HG03520 (cell line): ENCODE measurements at regions not wholly inside any gene's neighbourhood (a gene's known extent, or its start where the extent isn't known, plus 50 kb on each side); places are given as distances from the start of the nearest gene placed in this dataset.

Source experiments
- ATAC-seq: cut with Tn5 transposase; IDR thresholded peaks from one replicate; pipeline ENCODE4 v1.9.1; 2021; ENCODE audit warnings: mild to moderate bottlenecking, moderate library complexity; ENCODE audit not compliant: unreplicated experiment

DNA sequence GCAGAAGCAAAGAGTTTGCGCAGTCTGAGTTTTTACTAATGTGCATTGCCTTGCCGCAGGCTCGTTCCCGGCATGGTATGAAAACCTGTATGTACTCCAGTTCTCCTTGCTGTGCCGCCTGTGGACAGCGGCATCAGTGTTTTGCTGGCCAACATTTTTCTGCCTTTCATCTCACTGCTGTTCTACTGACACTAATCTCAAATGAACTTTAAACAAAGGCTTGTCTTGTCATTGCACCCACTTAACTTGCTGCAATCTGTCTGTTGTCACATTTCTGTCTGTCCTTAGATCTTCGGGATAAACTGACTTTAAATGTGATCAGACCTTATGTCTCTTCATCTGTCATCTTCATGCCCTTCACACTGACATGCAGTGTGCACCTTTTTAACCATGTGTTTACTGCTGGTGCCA is 71.7 kb upstream of the ZNRF2 start:
- no peak for ATAC-seq

DNA sequence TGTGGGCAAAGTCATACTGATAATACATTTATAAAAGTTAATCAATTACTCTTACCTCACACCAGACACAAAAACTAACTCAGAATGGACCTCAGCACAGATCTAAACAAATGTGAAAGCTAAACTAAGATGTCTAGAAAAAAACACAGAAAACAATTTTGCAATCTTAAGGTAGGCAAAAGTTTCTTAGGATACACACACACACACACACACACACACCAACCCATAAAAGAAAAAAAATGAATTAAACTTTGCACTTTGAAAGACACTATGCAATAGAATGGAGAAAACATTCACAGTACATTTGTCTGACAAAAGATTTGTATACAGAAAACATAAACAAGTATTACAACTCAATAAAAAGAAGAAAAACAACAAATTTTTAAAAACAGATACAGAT is 70.8 kb upstream of the ZNRF2 start:
- no peak for ATAC-seq

DNA sequence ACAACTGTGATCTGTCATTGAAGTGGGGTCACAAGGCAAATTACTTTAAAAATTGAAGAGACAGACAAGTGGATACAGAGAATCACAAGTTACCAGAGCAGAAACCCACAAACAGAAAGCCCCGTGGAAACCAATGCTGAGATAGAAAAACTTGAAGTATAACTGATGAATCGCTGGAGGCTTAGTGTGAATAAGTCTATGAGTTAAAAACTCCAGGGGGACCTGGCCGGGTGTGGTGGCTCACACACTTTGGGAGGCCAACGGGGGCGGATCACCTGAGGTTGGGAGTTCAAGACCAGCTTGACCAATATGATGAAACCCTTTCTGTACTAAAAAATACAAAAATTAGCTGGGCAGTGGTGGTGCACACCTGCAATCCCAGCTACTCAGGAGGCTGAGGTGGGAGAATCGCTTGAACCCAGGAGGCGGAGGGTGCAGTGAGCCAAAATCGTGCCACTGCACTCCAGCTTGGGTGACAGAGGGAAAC is 69.7 kb upstream of the ZNRF2 start:
- no peak for ATAC-seq

DNA sequence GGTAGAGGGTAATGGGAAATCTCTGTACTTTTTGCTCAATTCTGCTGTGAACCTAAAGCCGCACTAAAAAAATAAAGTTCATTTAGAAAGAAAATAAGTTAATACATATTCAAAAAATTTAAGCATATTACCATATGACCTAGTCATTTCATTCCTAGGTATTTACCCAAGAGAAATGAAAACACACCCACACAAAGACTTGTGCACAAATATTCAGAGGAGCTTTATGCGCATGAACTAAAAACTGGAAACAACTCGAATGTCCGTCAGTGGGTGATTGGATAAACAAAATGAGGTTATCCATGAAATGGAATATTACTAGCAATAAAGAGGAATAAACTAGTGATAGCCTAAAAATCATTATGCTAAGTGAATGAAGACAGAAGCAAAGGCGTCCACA is 62.6 kb upstream of the ZNRF2 start:
- no peak for ATAC-seq

DNA sequence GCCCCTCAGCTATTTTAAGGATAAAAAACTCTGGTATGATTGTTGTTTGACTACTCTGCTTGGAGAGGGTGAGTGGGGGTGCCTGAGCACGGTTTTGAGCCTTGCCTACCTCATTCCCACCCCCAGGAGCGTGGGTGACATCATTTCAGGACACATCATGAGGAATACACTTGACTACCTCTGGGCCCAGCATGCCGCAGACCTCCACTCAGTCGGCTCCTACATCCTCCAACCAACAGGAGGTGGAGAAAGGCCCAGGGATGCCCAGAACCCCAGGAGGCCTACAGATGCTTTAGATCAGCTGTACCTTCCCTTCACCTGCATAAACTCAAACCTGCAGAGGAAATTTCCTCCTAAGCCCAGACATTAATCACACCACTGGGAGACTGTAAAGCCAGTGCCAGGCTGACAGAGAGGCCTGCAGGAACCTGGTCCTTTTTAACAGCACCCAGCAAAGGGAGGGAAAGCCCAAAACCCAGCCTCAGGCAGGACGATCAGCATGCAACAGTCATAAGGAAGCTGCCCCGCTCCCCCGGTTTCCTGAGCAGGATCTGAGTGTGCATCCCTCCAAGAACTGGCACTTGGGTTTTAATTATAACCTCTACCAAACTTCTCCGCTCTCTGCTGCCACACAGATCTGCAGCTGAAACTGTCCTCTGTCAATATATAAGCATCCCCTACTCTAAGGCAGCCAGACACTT is 61.7 kb upstream of the ZNRF2 start:
- no peak for ATAC-seq

DNA sequence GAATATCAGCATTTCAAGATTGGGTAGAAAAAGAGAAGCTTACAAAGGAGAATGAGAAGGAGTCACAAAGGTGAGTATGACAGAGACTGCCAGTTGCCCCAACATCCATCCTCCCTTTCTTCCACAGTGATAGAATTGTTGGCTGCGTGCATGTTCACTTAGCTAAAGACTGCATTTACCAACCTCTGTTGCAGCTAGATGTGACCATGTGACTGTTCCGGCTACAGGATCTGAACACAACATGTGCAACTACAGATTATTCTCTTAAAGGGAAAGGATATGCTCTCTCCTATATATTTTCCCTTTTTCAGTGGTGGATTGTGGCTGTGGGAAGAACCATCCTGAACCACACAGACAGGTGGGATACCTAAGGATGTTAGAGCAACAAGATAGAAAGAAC is 60.5 kb upstream of the ZNRF2 start:
- no peak for ATAC-seq

DNA sequence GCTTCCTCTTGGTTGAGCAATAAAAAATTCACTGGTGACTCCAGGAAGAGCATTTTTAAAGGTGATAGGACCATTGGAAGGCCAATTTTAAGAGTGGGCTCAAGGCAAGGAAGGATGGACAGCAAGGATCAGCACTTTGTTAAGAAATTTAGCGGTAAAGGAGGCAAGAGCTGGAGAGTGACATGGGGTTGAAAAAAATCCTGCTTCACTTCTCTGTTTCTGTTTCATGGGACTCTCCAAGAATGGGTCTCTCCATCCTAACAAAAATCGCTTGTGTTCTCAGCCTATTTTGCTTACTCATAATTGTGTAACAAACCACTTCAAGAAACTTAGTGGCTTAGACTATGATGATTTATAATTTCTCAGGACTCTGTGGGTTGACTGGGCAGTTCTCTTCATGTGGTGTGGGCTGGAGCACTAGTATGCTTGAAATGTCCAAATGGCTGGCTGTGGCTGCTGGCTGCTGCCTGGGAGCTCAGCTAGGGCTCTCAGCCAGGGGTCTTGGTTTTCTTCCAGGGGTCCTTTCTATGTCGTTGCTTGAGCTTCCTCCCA is 59.8 kb upstream of the ZNRF2 start:
- no peak for ATAC-seq

DNA sequence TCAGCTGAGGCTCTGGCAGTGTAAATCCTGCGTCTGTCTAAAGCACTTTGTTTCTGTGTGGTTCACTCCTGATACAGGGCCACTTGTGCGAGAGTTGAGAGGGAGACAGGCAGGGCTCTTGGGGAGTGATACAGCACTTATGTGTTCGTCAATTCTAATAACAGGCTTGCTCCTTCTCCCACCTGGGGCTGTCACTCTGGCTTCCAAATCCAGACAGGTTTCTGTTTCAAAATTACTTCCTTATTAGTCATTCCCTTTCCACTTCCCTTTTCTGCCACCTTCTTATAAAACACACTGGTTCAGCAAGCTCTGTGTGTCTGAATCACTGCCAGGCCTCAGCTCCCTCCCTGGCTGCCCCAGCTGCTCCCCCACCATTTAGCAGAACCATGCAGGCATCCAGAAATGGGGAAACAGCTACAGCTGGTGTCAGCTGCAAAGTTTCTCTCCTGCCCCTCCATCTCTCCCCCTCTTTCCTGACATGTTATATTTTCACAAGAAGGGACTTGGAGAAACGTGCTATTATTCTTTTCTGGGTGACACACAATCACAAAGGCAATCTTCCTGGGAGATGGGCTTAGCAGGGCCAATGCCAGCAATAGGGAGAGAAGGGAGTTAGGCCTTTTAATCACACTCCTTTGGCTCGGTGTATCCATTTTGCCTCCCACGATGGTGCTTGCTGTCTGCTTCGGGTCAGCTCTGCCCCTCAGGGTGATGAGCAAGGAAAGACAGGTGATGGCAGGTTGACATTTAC is 58.4 kb upstream of the ZNRF2 start:
- ATAC-seq, result peak; percentile 78

DNA sequence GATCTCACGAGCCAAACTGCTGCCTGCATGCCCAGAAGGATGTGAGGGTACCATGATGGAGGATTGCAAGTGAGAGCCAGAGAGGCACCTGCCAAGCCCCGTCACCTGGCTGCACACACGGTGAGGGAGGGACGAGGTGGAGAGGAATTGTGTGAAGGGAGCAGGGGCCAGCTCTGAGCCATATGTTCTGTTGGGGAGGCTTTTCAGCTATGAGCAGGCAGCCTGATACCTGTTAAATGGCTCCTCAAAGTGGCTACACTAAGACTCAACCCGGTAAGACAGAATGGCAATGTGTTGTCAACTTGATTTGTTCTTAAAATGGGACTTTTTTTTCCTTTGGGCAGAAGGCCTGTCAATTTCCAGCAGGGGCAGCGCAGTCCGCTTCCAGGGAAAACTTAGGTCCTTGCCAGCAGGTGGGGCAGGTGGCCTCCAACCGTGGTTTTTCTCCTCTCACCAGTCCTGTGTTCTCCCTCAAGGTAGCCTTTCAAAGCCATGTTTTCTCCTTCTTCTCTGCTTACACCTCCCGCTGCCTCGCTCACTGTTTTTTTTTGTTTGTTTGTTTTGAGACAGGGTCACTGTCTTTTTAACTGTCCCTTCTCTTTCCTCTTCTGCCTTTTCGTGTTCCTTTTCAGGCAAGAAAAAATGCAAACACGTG is 57.7 kb upstream of the ZNRF2 start:
- no peak for ATAC-seq

DNA sequence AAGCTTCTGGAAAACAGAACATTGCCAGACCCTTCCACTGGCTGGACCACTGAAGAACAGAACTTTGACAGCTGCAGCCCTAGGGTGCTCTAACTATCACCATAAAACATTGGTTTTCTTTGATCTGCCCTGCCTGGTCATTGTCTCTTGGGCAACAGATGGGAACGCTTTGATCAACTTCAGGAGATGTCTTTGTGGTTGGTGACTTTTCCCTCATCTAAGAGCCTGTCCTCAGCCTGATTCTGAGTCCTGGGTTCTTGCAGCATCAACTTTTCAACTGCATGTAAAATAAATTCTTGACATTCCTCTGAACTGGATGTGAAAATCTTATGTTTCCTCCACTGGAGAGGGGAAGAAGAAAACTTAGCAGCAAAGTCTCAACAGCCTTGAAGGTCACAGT is 53.1 kb upstream of the ZNRF2 start:
- no peak for ATAC-seq

DNA sequence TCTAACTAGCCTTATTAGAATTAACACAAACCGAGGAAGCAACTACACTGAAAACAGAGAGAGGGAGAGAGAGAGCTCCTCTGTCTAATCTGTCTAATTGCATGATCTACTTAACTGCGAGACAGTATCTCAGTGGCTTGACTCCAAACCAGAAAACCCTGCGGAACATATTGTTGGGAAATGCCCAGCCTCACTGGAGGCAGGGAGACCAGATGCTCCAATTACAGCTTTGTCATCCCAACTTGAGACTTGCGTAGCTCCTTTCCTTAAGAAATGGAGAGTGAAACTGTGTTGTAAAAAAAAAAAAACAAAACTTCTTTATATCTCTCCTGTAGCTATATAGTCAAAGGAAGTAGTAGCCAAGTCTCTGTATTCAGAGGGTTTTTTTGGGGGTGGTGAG is 52.0 kb upstream of the ZNRF2 start:
- ATAC-seq, result no peak
